NB4 (cell line): ENCODE measurements at regions not wholly inside any gene's neighbourhood (a gene's known extent, or its start where the extent isn't known, plus 50 kb on each side); places are given as distances from the start of the nearest gene placed in this dataset.
"Not testable (repeated sequence)": the region's sequence is repeated elsewhere in the genome, so short reads cannot be mapped to it uniquely, and the experiment has no call there.

Experiments
- DNase-seq: peaks from one replicate; pipeline ENCODE4 v3.0.0; 2010; ENCODE audit warnings: low read depth
- H3K4me3 ChIP-seq: one replicate; pipeline ENCODE4 v1.5.1; 2011; ENCODE audit warnings: mild to moderate bottlenecking, low read depth, low read length, moderate library complexity
- CTCF ChIP-seq: IDR thresholded peaks from one replicate; pipeline ENCODE4 v1.5.1; 2012; ENCODE audit warnings: low read depth, low read length
- MYC ChIP-seq: IDR thresholded peaks from 2 replicates; pipeline ENCODE4 v1.6.1; 2011; ENCODE audit warnings: low read depth, low read length
- POLR2A ChIP-seq: IDR thresholded peaks from 2 replicates; pipeline ENCODE4 v1.6.1; 2011; ENCODE audit warnings: mild to moderate bottlenecking; ENCODE audit not compliant: insufficient read length; ENCODE audit errors: extremely low read depth
- TF ChIP-seq, protein P1 (sequence below): IDR thresholded peaks from 2 replicates; pipeline ENCODE4 v1.6.1; 2011; ENCODE audit warnings: low read depth, low read length

DNA sequence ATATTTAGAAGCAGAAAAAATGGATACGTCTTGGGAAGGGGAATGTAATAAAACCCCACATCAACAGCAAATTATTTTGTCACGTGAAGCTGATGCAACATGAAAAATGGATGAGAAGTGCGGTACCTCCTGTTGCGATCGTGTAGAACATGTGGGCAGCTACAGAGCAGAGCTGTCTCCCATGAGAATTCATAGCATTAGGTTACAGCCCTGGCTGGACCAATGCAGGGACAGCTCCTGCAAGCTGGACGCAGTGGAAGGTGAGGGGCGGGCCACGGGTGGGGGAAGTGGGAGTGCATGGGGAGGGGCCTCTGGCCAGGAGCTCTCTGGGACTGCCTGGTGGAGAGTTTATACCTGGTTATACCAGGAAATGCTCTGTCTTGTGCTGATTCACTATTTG, 120.3 kb downstream of the GATA3 start:
- no peak overlapping the region for H3K4me3 ChIP-seq
- DNase-seq = no peak
- TF ChIP-seq CTCF = no peak
- no peak for TF ChIP-seq MYC
- TF ChIP-seq POLR2A = no peak
- TF ChIP-seq, protein P1, sequence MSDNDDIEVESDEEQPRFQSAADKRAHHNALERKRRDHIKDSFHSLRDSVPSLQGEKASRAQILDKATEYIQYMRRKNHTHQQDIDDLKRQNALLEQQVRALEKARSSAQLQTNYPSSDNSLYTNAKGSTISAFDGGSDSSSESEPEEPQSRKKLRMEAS = no peak

DNA sequence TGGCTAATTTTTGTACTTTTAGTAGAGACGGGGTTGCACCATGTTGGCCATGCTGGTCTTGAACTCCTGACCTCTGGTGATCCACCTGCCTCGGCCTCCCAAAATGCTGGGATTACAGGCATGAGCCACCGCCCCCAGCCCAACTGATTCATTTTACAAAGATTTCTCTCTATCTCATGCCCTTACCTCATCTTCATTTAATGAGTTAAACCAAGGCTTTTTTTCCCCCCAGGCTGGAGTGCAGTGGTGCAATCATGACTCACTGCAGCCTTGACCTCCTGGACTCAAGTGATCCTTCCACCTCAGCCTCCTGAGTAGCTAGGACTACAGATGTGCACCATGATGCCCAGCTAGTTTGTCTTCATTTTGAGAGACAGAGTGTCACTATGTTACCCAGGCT, 123.0 kb downstream of the GATA3 start:
- not testable (repeated sequence) for DNase-seq, H3K4me3 ChIP-seq

- not testable (repeated sequence) for H3K4me3 ChIP-seq, DNase-seq
Measured at GRCh38 chr10:8179773-8180172, 125.3 kb downstream of the GATA3 start.

DNA sequence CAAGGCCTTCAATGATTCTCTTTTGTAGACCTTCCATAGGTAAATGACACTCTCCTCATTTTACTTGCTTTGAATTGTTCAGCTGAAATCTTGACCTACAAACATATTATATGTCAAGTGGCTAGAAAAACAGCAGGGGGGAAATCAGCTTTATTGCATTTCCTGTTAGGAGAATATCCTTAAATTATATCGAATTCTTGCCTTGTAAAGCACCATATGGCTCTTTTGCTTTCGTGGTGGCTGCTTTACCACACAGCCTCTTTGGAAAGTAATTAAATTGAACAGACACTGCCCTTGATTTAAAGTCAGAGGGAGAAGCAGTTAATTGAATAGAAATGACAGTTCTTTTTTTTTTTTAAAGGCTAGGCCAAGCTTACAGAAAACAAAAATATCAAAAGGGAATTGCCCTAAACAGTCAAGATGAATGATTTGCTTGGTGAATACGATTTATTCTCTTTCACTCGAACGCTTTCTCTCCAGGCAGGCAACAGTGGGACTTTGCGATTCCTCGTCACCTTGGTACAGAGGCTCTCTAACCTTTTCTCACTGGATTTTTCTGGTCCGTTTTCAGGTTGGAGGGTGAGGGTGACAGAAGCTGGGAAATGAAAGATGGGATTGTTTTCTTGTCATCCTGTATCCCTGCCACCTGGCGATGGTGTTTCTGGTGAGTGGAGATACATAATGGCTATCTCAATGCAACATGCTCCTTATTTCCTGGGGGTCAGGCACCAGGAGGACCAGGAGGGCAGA, 126.0 kb downstream of the GATA3 start:
- TF ChIP-seq, protein P1 = no peak
- TF ChIP-seq MYC (no peak), CTCF (no peak), POLR2A (no peak)
- no peak for DNase-seq

DNA sequence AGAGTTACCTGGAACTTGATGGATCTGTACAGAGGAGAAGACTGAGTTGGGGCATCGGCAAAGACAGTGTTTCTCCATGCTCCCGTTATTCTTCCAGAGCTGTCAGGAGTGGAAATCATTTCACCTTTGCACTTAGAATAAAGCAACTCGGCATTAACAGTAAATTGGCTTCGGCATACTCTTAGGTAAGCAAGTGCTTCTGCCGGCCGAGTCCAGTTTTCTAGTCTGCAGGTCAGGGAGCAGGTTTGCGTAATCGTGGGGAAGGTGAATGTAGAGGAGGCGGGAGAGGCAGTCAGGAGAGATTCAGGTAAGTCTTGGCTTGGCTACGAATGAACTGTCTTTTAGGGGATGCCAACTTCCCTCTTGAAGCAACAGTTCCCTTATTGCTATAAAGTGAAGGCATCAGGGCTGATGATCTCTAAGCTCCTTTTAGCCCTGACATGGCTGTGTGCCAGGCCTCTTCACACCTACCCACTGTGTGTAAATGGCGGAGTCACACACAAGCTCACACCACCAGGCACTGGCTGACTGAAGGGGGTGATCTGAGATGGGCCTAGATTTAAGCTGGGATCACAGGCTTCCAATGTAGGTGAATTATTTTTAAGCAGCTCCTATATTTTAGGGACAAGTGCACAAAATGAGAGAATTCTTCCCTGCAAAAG, 127.1 kb downstream of the GATA3 start:
- TF ChIP-seq MYC (no peak), CTCF (no peak), POLR2A (no peak)
- TF ChIP-seq, protein P1 = no peak
- no peak overlapping the region for H3K4me3 ChIP-seq
- DNase-seq = no peak

More for the DNA sequence above, 126.0 kb downstream of the GATA3 start:
- no peak overlapping the region for H3K4me3 ChIP-seq

- TF ChIP-seq, protein P1 = no peak
- no peak for TF ChIP-seq MYC
- TF ChIP-seq CTCF = no peak
- TF ChIP-seq POLR2A = no peak
- H3K4me3 ChIP-seq = no peak overlapping the region
- DNase-seq = no peak
Measured at GRCh38 chr10:8182806-8183205, 128.3 kb downstream of the GATA3 start.

- TF ChIP-seq CTCF = no peak
- TF ChIP-seq, protein P1 = no peak
- no peak overlapping the region for H3K4me3 ChIP-seq
- DNase-seq = peak; percentile 36
Measured at GRCh38 chr10:8183241-8183704, 128.8 kb downstream of the GATA3 start.
